HG03460 (cell line): ENCODE measurements at regions not wholly inside any gene's neighbourhood (a gene's known extent, or its start where the extent isn't known, plus 50 kb on each side); places are given as distances from the start of the nearest gene placed in this dataset.

ENCODE experiments used
- ATAC-seq: cut with Tn5 transposase; IDR thresholded peaks from one replicate; pipeline ENCODE4 v1.9.1; 2021; ENCODE audit not compliant: unreplicated experiment

DNA sequence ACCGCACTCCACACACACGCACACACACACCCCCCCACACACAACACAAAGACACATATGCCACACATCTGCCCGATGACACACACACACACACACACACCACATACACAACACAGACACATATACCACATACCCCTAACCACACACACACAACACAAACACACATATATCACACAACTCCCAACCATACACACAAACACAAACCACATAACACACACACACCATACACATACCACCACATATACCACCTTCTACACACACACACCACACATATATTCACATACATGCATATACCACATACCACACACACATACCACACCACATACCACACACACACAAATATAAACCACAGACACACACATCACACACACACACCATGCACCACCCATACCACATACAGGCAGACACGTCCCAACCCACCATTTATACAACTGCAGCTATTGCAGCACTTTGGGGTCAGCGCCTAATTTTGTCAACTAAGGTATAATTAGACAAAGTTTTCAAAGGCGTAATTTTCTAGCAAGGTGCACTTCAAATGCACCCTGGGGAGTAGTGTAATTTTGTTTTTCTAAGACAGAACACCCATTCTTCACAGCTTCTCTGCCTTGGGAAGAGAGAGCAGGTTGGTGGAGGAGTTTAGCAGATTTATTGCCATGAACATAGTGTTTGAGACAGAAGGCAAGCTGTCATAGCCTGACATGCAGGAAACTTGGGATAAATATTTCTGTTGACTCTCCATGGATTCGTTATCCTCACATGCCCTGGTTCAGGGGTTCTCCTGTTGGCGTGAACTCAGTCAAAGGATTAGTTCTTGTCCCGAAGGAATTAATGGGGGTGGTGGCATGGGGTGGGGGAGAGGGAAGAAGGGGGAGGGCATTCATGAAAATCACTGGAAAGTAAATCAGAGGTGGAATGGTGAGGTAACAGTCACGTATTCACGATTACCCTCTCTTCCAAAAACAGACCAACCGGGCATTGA lies 416.1 kb downstream of the LPIN1 start:
- no peak for ATAC-seq

DNA sequence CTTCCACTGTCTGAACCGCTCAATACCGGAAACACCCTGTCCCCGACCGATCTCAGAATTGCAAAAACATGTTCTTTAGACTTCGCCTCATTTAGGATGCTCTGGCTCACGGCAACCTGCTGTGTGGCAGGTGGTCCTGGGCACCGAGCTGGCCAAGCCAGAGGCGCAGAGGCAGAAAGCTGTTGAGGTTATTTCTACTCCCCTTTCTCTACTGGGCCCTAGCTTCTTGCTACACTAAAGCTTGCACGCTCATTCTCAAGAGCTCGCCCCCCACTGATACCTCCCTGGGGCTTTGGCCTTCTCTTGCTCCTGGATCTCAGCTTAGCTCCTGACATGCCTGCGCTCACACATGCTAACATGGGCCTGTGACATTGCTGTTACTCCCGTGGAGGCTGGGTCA lies 417.4 kb downstream of the LPIN1 start:
- ATAC-seq: no peak

GRCh38 chr2:12164689-12165088 lies 418.3 kb downstream of the LPIN1 start:
- ATAC-seq: no peak

DNA sequence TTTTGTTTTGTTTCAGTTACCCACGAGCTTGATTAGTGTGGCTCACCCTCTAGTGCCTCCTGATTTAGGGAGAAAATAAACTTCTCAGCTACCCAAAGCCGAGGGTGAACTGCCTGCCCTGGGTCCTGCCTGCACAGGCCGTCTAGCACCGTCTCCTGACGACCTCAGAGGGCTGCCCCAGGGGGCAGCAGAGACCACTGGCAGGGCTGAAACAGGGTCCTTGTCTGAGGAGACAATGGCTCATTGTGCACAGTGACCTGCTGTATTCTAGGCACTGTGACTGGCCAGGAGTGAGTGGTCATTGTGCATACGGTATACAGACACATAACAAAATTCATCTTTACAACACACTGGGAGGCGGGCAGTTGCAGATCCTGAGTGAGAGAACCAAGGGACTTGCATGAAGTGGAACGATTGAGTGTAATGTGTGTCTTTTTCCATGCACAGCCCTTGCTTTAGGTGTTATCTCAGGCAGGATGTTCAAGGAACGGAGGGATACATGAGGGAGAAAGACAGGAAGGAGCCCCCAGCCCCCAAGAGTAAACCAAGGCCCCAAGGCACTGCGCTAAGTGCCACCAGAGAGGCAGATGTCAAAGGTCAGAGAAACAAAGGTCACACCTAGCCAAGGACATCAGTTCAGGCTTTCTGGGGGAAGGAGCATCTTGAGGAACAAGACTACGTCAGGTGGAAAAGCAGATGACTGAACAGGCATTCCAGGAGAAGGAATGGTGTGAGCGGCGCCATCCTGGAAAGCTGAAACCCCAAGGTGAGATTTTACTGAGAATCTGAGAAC lies 421.3 kb downstream of the LPIN1 start:
- no peak for ATAC-seq

- ATAC-seq: no peak
These were observed 421.9 kb downstream of the LPIN1 start for GRCh38 chr2:12168354-12168753.

DNA sequence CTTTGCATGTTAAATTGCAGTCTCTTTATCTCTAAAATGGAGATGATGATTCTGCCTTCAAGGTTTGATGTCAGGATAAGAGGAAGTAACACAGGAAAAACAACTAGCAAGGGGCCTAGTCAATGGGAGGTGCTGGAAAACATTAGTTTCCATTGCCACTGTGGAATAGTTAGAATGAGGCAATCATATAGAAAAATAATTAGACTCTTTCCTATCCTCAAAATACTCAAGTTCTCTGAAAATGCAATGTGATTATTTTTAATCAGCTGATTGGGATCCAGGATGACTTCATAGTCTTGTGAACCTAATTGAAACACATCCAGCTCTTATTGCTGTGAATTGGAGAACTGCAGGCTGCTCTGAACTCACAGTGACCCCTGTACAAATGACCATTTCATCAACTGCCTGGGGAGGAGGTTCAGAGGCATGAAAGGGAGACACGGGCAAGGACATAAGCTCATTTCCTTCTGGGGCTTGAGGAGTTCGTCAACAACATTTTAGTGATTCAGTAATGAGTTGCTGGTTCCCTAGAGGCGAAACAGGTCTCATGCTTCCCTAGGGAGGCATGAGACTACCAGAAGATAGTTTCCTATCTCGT lies 422.5 kb downstream of the LPIN1 start:
- ATAC-seq: no peak

DNA sequence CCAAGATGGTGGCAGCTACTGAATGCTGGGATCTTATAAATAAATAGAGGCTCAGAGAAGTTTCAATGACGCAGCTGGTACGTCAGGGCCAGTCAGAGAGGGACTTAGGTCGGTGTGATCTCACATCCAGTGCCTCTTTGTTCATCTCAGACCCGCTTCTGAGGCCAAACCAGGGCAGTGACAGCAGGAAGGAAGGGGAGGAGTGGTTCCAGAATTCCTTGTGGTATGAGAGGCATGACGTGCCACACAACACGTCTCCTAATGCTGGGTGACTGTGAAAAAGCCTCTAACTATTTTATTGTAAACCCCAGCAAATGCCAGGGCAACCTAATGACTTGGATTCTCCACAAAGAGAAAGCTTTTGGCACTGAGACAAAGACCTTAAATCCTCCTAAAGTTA lies 423.3 kb downstream of the LPIN1 start:
- no peak for ATAC-seq

DNA sequence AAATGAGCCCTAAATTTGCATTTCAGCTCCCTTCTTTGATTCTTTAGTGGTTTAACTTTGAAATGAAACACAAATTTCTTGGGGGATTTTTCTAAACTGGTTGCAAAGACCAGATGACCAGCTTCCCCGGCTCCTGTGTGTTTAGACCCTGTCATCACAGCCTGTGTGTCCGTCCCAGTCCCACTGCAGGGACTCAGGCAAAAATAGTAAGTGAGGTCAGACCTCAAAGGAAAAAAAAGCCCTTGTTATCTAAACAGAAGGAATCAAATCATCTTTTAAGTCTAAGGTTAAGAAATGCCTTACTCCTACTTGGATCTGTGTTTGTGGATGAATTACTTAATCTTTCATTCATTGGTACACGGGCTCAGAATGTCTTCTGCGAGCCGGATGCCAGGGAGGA lies 423.7 kb downstream of the LPIN1 start:
- ATAC-seq: no peak

- no peak for ATAC-seq
These were observed 427.0 kb downstream of the LPIN1 start for GRCh38 chr2:12173271-12173942.

GRCh38 chr2:12173943-12174340 lies 427.5 kb downstream of the LPIN1 start:
- ATAC-seq: no peak

DNA sequence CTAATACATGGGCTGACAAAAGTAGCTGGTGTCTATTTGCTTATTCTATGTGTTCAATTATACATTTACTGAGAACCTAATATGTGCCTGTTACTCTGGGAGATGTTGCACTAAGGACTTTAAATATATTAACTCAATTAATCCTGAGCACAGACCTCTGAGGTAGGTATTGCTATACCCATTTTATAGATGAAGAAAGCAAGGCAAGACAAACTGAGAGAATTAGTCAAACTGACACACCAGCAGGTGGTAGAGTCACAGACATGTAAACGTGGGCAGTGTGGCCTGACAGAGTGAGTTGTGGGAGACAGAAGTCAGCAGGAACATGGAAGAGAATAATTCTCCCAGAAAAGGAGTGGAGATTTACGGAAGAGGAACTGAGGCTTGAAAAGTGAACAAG lies 428.9 kb downstream of the LPIN1 start:
- ATAC-seq: no peak

DNA sequence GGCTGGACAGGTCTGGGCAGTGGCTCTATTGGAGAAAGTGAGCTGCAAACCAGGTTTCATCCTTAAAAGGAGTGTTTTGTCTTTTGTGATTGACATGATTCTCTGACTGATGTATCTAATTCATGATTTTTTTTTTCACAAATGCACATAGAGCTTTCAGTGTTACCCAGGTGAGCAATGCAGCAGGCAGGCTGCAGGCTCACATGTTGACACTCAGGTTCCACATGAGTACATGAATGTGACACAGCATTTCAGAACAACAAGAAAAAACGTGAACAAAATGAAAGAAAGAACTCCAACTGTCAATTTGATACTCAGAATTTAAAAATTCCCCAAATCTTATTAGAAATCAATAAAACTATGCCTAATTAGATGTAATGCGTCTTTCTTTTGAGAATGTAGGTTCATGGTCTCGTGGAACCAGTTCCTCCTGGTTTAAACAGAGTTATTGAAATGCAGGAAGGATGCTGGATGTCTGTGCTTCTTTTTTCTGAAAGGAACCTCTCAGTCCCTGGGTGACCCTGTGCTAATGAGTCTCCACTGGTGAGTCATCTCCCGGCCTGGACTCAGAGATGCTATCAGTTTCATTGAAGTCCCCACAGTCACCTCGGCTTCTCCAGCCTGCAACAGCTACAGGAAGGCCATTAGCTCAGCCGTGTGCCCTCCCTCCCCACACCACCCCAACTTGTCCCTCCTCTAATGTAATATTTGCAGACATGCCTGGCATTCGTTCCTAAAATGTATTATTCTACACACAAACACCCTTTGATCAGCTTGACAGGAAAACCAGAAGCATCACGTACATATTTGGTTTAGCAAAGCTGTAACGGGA lies 430.4 kb downstream of the LPIN1 start:
- peak; percentile 83 for ATAC-seq

DNA sequence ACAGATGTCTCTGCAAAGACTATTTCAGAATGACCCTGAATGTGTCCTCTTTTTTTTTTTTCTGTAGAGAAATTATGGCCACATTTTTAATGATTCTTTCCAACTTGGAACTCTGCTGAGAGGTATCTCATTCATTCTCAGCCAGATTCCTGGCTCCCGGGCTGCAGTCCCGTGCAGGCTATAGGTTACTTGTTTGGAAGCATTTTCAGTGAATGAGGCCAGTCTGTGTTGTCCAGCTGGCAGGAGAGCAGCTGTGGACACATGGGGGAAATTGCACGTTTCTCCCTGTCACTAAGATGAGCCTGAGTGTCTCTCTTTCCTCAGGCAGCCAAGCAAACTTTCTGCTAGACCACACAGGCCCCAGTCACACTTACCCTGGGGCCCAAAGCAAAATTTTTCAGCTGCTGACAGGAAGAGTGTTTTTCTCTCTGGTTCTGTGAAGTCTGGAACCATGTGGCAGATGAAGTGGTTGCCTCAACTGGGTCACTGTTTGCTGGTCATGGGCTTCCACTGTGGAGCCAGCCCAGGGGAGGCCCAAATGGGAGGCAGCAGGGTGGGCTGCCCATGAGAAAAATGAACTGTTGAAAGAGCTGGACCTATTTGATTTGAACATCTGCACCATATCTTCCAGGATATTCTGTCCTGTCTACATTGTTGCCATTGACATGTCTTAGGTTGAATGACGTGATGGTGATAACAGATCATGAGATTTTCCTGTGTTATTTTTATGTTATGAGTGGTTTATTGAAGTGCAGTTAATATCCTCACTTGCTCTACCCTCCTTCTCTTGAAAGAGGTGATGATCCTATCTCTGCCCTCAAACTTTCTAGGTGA lies 431.2 kb downstream of the LPIN1 start:
- ATAC-seq: peak; percentile 88

- ATAC-seq: no peak
These were observed 432.1 kb downstream of the LPIN1 start for GRCh38 chr2:12178289-12179080.

DNA sequence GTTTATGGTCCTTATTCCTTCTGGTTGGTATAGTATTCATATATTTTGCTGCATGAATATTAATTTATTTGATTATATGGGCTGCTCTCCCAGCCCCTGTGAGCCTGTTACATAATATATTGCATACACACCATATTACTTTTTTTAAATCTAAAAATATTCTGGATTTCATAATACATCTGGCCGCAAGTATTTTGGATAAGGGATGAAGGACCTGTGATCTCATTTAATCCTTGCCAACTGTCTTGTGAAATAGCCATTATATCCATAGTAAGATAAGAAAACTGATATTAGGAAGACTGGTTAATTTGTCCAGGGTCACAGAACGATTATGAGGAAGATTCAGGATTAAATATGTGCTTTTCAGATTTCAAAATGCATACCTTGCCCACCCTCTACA lies 433.6 kb downstream of the LPIN1 start:
- no peak for ATAC-seq

DNA sequence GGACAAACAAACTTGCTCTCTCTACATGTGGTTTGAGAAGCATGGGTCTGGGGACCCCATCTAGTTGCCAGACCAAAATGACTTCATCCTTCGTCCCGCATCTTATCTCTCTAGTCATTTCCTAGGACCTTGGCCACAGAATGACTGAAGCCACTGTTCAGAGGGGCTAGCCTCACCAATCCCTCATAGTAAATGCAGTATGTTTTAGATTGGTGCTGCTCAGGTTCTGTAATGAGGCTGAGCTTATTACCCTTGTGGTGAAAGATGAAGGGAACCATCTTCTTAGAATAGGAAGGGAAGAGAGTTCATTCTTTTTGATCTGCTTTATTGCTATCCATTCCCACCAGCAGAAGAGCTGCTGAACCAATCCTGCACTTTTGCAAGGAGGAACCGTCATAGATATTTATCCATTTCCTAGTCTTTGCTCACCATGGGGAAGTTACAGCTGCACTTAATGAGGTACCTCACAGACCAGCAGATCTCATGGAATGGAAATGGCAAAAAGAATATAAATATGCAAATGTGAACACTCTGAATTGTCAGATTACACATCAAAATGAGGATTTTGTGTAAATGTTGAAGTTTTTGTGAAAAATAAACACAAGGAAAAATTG lies 436.7 kb downstream of the LPIN1 start:
- ATAC-seq: no peak

DNA sequence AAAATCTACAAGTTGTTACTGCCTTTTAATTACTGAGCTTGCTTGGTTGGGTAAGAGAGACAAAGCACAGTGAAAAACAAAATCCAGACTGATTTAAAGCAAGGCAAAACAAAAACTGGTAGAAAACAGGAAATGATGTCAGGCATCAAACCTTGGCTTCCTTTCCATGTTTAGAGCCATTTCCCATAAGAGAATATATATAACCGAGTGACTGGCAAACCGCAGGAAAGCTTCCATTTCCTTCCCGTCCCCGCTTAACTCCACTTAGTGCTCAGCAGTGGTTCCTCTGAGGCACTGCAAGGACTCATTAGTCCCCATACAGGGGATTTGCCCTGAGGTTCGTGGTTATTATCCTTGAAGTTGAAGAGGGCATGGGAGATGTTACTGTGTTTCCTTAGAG lies 446.3 kb downstream of the LPIN1 start:
- ATAC-seq: no peak

DNA sequence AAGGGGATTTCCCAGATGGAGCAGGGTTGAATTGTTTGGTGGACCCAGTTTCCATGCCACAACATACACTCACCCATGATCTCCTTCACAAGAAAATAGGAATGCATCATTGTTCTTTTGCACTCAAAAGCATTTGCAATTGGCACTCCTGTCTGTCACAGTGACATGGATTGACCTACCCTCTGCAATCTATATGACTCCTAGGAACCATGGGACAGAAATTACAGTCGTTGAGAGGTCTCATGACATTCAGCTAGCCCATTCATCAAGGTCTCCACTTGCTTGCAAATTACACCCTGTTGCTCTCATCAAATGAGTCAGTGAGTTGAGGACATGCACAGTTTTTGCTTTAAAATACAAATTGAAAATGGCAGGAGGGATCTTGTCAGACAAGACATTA lies 448.5 kb downstream of the LPIN1 start:
- ATAC-seq: no peak
